HepG2 (cell line): ENCODE measurements at regions not wholly inside any gene's neighbourhood (a gene's known extent, or its start where the extent isn't known, plus 50 kb on each side); places are given as distances from the start of the nearest gene placed in this dataset.

ENCODE experiments used
- ATAC-seq: fragments of 200-7000 bp; cut with Tn5 transposase; 3 replicates; pipeline ENCODE4 v1.9.1; 2020; ENCODE audit warnings: mild to moderate bottlenecking, moderate library complexity
- BruUV-seq: library from RNA; stranded (reverse); fragments of 400-500 nt; replicated peaks from 2 replicates; lab custom pipeline; 2021; lab: Mats Ljungman, UMichigan
- CTCF ChIA-PET: fragments of 300-600 bp; formaldehyde crosslinking; extraction: SDS; loops from one replicate; lab custom pipeline; 2021; ENCODE audit warnings: low total read pairs, inconsistent platforms, low intra/inter-chr PET ratio; lab: Yijun Ruan, JAX
- POLR2A ChIA-PET: fragments of 350-600 bp; sonication (Branson Sonifier 250); formaldehyde crosslinking; loops from one replicate; lab custom pipeline; 2020; ENCODE audit warnings: antibody characterized with exemption, inconsistent platforms; lab: Yijun Ruan, JAX
- DNase-seq: peaks from one replicate; pipeline ENCODE4 v3.0.0-alpha.2; 2015; ENCODE audit warnings: low spot score
- FAIRE-seq: peaks from 3 replicates; lab custom pipeline; 2011; peaks lifted over from hg19 to GRCh38; lab: Jason Lieb, UNC
- H2AFZ ChIP-seq: one replicate; pipeline ENCODE4 v1.6.1; 2011; ENCODE audit warnings: low read length, inconsistent platforms
- H3K27ac ChIP-seq: fragments of 300-600 bp; 3 replicates; pipeline ENCODE4 v1.8.0; 2011; ENCODE audit warnings: mixed run types, mild to moderate bottlenecking, mixed read lengths, low read length, inconsistent platforms; ENCODE audit not compliant: insufficient read depth; ENCODE audit errors: extremely low read length
- H3K27me3 ChIP-seq, 2 experiments: fragments of 200-600 bp in 1 of 2; 2 replicates in 1 of 2; 3 replicates in 1 of 2; pipeline versions ENCODE4 v1.6.0 to v1.8.0; 2011; ENCODE audit warnings: low read length in 2 of 2, mild to moderate bottlenecking in 2 of 2, moderate library complexity in 2 of 2, inconsistent platforms in 1 of 2; ENCODE audit not compliant: insufficient read depth in 2 of 2, control insufficient read depth in 1 of 2
- H3K36me3 ChIP-seq, 2 experiments: fragments of 200-600 bp in 1 of 2; replicated peaks in 1 of 2; 2 replicates in 1 of 2; 3 replicates in 1 of 2; pipeline versions ENCODE4 v1.5.1 to v1.8.0; 2011; ENCODE audit warnings: low read length in 2 of 2, inconsistent platforms in 1 of 2; ENCODE audit not compliant: insufficient read depth in 2 of 2, control insufficient read depth in 1 of 2
- H3K4me1 ChIP-seq: 2 replicates; pipeline ENCODE4 v1.5.1; 2012; ENCODE audit warnings: low read length, inconsistent platforms; ENCODE audit not compliant: insufficient read depth
- H3K4me2 ChIP-seq: 2 replicates; pipeline ENCODE4 v1.6.0; 2011; ENCODE audit warnings: low read depth, low read length, inconsistent platforms
- H3K4me3 ChIP-seq, 3 experiments: fragments of 200-600 bp in 1 of 3; sonication (generic), shearing (Covaris generic) in 1 of 3; replicated peaks in 1 of 3; 2 replicates each; pipeline ENCODE4 v1.5.1; 2011 to 2016; ENCODE audit warnings: low read length in 3 of 3, inconsistent platforms in 2 of 3, low read depth in 2 of 3, mild to moderate bottlenecking in 2 of 3, control low read depth in 1 of 3, mixed read lengths in 1 of 3; ENCODE audit not compliant: insufficient read depth in 1 of 3
- H3K79me2 ChIP-seq: one replicate; pipeline ENCODE4 v1.6.1; 2011; ENCODE audit warnings: low read length, inconsistent platforms; ENCODE audit not compliant: insufficient read depth
- H3K9ac ChIP-seq: 2 replicates; pipeline ENCODE4 v1.6.0; 2011; ENCODE audit warnings: mild to moderate bottlenecking, low read depth, low read length, inconsistent platforms; ENCODE audit not compliant: insufficient read depth
- H3K9me3 ChIP-seq: 2 replicates; pipeline ENCODE4 v1.5.1; 2012; ENCODE audit warnings: mild to moderate bottlenecking, low read length
- H4K20me1 ChIP-seq: 2 replicates; pipeline ENCODE4 v1.6.0; 2011; ENCODE audit warnings: inconsistent platforms, mild to moderate bottlenecking, low read length, moderate library complexity; ENCODE audit not compliant: insufficient read depth
- HDAC2 ChIP-seq: sonication (generic); formaldehyde crosslinking; IDR thresholded peaks from 2 replicates; pipeline ENCODE4 v1.4.0; 2020; ENCODE audit warnings: missing genetic modification reagents
- KLF15 ChIP-seq: sonication (generic); formaldehyde crosslinking; IDR thresholded peaks from 2 replicates; pipeline ENCODE4 v1.8.1; 2023; ENCODE audit warnings: borderline replicate concordance, mild to moderate bottlenecking, inconsistent platforms, missing genetic modification reagents, mixed read lengths
- NKX3-1 ChIP-seq: sonication (generic); formaldehyde crosslinking; IDR thresholded peaks from 2 replicates; pipeline ENCODE4 v1.5.0; 2020; ENCODE audit warnings: missing genetic modification reagents
- SOX13 ChIP-seq, 3 experiments: fragments of 450-650 bp in 1 of 3; sonication (generic) in 1 of 3; formaldehyde crosslinking in 1 of 3; IDR thresholded peaks in 2 of 3; conservative IDR thresholded peaks in 1 of 3; 2 replicates each; pipeline versions ENCODE4 v1.5.0 to v1.6.1; 2016 to 2020; ENCODE audit warnings: antibody characterized with exemption in 1 of 3, mild to moderate bottlenecking in 1 of 3, missing compliant biosample characterization in 1 of 3, missing genetic modification reagents in 1 of 3, moderate library complexity in 1 of 3
- SP1 ChIP-seq, 2 experiments: fragments of 450-650 bp in 1 of 2; sonication (generic) in 1 of 2; formaldehyde crosslinking in 1 of 2; IDR thresholded peaks; 2 replicates each; pipeline versions ENCODE4 v1.4.0 to v1.6.1; 2016 to 2020; ENCODE audit warnings: missing genetic modification reagents in 1 of 2
- TBX3 ChIP-seq: fragments of 450-650 bp; IDR thresholded peaks from 2 replicates; pipeline ENCODE4 v1.6.1; 2017; ENCODE audit warnings: antibody characterized with exemption, mild to moderate bottlenecking, inconsistent platforms, borderline replicate concordance
- ZNF382 ChIP-seq: sonication (generic); formaldehyde crosslinking; IDR thresholded peaks from 2 replicates; pipeline ENCODE4 v1.5.0; 2020; ENCODE audit warnings: missing genetic modification reagents, mild to moderate bottlenecking, borderline replicate concordance
- ZNF567 ChIP-seq: sonication (generic); formaldehyde crosslinking; IDR thresholded peaks from 2 replicates; pipeline ENCODE4 v1.8.1; 2023; ENCODE audit warnings: mild to moderate bottlenecking, missing genetic modification reagents, borderline replicate concordance
- ZNF75D ChIP-seq: sonication (generic); formaldehyde crosslinking; IDR thresholded peaks from 2 replicates; pipeline ENCODE4 v1.8.1; 2023; ENCODE audit warnings: missing genetic modification reagents, mild to moderate bottlenecking, borderline replicate concordance
- WGBS: methylation state at CpG from one replicate; pipeline ENCODE4 v1.1.6; 2017; ENCODE audit warnings: low lambda C conversion rate; 5-methylcytosine and 5-hydroxymethylcytosine counted together
- in situ Hi-C: cut with HindIII; loops from 2 replicates; pipeline ENCODE4 v1.10.0; 2017; ENCODE audit warnings: low pct_unique_long_range_greater_than_20kb; ENCODE audit not compliant: extremely low pct_ligation_motif_present
- intact Hi-C: fragments of 100-400 bp; cut with micrococcal nuclease; formaldehyde crosslinking; loops from one replicate; pipeline ENCODE4 v1.10.0; 2022; ENCODE audit not compliant: unreplicated experiment
- TF ChIP-seq, protein P1 (sequence below), 2 experiments: sonication (generic) in 1 of 2; formaldehyde crosslinking in 1 of 2; IDR thresholded peaks; 2 replicates each; pipeline versions ENCODE4 v1.4.0 to v1.6.1; 2018 to 2020; ENCODE audit warnings: missing genetic modification reagents in 2 of 2, borderline replicate concordance in 1 of 2, low read depth in 1 of 2, mild to moderate bottlenecking in 1 of 2, missing biosample characterization in 1 of 2
- TF ChIP-seq, protein P2 (sequence below): fragments of 450-650 bp; IDR thresholded peaks from 2 replicates; pipeline ENCODE4 v1.6.1; 2017; ENCODE audit warnings: mild to moderate bottlenecking
- TF ChIP-seq, protein P3 (sequence below): sonication (generic); formaldehyde crosslinking; IDR thresholded peaks from 2 replicates; pipeline ENCODE4; 2020; ENCODE audit warnings: missing genetic modification reagents, mild to moderate bottlenecking, borderline replicate concordance

DNA sequence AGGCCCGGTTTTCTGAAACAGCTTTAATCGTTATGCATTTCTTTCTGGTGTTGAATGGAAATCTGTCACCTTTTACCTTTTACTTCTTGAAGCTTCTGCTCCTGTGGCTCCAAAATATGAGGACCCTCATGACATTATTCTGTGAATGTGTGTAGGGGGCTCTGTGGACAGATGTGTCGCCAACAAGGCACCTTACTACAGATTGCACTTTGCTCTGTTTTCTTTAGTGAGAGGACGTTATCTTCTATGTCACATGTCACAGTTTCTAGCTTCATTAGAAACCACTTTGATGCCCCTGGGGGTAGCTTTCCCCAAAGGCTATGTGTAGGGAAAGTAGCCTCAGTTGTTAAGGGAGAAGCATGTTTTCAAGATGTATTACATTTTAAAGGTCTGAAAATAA is 195.6 kb downstream of the ZNF621 start:
- no TSS peak for BruUV-seq
- H3K4me1 ChIP-seq, result peaks cover 16% of the 10 kb centered on the region
- peak overlapping the region; percentile 69 for H3K4me2 ChIP-seq
- H3K36me3 ChIP-seq, result no peaks in the 10 kb centered on the region
- no peak overlapping the region for H2AFZ ChIP-seq
- in situ Hi-C loops, result no loop called here
- ChIA-PET POLR2A (interaction anchor here (1.5 kb wide), 1 partner anchor 479 kb away, joined by 6 read pairs; the partner anchor contains the start of gene CTNNB1), CTCF (no interaction called here)
- H4K20me1 ChIP-seq, result no peaks in the 10 kb centered on the region
- WGBS, result 19% methylated on average over 4 of the region's 4 CpGs
- peak; percentile 39 for DNase-seq
- H3K4me3 ChIP-seq, result peak overlapping the region in 2 of 3 experiments; percentile 28 to 30; a peak in 2 of 6 replicates
- no peaks in the 10 kb centered on the region for H3K79me2 ChIP-seq
- no peaks in the 10 kb centered on the region for H3K27me3 ChIP-seq
- ATAC-seq, result peak; percentile 68
- no peak overlapping the region for H3K27ac ChIP-seq
- peak overlapping the region; percentile 26; the same call in 1 of the 2 replicates for H3K9ac ChIP-seq
- intact Hi-C loops, result loop anchor here (1.0 to 10.0 kb wide), 2 partner anchors 397 to 474 kb away; partner anchors contain the start of gene CTNNB1
- no peak for FAIRE-seq
- no peaks in the 10 kb centered on the region for H3K9me3 ChIP-seq
- TF ChIP-seq ZNF567 (CRISPR knock-in tag) (no peak), SOX13 (IDR thresholded peaks at IDR 0.05) (no peak), SOX13 (CRISPR knock-in tag; conservative IDR thresholded peaks at IDR 0.05 in 1 of 2, IDR thresholded peaks at IDR 0.05 in 1 of 2) (peak in 1 of 2 experiments; percentile 22; a peak in 1 of 4 replicates), KLF15 (CRISPR knock-in tag) (no peak), ZNF75D (no peak), HDAC2 (CRISPR knock-in tag) (no peak), TBX3 (no peak), ZNF382 (CRISPR knock-in tag) (no peak), NKX3-1 (CRISPR knock-in tag) (no peak), SP1 (IDR thresholded peaks at IDR 0.05) (no peak), SP1 (CRISPR knock-in tag; IDR thresholded peaks at IDR 0.05) (no peak)
- TF ChIP-seq, protein P1, sequence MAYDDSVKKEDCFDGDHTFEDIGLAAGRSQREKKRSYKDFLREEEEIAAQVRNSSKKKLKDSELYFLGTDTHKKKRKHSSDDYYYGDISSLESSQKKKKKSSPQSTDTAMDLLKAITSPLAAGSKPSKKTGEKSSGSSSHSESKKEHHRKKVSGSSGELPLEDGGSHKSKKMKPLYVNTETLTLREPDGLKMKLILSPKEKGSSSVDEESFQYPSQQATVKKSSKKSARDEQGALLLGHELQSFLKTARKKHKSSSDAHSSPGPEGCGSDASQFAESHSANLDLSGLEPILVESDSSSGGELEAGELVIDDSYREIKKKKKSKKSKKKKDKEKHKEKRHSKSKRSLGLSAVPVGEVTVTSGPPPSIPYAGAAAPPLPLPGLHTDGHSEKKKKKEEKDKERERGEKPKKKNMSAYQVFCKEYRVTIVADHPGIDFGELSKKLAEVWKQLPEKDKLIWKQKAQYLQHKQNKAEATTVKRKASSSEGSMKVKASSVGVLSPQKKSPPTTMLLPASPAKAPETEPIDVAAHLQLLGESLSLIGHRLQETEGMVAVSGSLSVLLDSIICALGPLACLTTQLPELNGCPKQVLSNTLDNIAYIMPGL (CRISPR knock-in tag; IDR thresholded peaks at IDR 0.05; ENCODE audit: borderline replicate concordance in 1 of 2, low read depth in 1 of 2), result no peak
- TF ChIP-seq, protein P2, sequence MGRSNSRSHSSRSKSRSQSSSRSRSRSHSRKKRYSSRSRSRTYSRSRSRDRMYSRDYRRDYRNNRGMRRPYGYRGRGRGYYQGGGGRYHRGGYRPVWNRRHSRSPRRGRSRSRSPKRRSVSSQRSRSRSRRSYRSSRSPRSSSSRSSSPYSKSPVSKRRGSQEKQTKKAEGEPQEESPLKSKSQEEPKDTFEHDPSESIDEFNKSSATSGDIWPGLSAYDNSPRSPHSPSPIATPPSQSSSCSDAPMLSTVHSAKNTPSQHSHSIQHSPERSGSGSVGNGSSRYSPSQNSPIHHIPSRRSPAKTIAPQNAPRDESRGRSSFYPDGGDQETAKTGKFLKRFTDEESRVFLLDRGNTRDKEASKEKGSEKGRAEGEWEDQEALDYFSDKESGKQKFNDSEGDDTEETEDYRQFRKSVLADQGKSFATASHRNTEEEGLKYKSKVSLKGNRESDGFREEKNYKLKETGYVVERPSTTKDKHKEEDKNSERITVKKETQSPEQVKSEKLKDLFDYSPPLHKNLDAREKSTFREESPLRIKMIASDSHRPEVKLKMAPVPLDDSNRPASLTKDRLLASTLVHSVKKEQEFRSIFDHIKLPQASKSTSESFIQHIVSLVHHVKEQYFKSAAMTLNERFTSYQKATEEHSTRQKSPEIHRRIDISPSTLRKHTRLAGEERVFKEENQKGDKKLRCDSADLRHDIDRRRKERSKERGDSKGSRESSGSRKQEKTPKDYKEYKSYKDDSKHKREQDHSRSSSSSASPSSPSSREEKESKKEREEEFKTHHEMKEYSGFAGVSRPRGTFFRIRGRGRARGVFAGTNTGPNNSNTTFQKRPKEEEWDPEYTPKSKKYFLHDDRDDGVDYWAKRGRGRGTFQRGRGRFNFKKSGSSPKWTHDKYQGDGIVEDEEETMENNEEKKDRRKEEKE, result no peak
- TF ChIP-seq, protein P3, sequence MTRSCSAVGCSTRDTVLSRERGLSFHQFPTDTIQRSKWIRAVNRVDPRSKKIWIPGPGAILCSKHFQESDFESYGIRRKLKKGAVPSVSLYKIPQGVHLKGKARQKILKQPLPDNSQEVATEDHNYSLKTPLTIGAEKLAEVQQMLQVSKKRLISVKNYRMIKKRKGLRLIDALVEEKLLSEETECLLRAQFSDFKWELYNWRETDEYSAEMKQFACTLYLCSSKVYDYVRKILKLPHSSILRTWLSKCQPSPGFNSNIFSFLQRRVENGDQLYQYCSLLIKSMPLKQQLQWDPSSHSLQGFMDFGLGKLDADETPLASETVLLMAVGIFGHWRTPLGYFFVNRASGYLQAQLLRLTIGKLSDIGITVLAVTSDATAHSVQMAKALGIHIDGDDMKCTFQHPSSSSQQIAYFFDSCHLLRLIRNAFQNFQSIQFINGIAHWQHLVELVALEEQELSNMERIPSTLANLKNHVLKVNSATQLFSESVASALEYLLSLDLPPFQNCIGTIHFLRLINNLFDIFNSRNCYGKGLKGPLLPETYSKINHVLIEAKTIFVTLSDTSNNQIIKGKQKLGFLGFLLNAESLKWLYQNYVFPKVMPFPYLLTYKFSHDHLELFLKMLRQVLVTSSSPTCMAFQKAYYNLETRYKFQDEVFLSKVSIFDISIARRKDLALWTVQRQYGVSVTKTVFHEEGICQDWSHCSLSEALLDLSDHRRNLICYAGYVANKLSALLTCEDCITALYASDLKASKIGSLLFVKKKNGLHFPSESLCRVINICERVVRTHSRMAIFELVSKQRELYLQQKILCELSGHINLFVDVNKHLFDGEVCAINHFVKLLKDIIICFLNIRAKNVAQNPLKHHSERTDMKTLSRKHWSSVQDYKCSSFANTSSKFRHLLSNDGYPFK (CRISPR knock-in tag), result no peak
